LNCaP clone FGC (cell line): ENCODE measurements at regions not wholly inside any gene's neighbourhood (a gene's known extent, or its start where the extent isn't known, plus 50 kb on each side); places are given as distances from the start of the nearest gene placed in this dataset.

ENCODE experiments used
- DNase-seq: peaks from one replicate; pipeline ENCODE4 v3.0.0-alpha.2; 2011; ENCODE audit warnings: low read depth
- H3K4me3 ChIP-seq: 2 replicates; pipeline ENCODE4 v1.5.1; 2011; ENCODE audit warnings: mild to moderate bottlenecking, low read depth, low read length, control low read depth
- TF ChIP-seq, protein P1 (sequence below): IDR thresholded peaks from 2 replicates; pipeline ENCODE4 v1.5.1; 2012; ENCODE audit warnings: mild to moderate bottlenecking; ENCODE audit not compliant: control insufficient read depth, insufficient read depth; ENCODE audit errors: extremely low read depth

DNA sequence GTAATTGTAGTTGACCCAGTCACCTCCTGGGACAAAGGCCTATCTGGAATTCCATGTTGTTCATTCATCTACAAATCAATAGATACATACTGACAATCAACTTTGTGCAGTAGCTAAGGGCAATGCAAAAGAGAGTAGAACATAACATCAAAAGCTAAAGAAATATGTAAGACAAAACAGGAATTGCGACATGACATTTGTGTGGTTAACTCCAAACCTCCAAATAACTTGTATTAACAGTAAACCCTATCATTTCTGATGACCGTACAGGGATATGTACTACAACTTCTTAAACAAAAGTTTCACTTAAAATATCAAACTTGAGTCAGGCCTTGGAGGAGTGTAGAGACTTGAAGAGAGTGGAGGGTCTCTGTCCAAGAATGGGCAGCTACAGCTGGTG lies 317.6 kb downstream of the SPATA17 start:
- no peak overlapping the region for H3K4me3 ChIP-seq
- TF ChIP-seq, protein P1, sequence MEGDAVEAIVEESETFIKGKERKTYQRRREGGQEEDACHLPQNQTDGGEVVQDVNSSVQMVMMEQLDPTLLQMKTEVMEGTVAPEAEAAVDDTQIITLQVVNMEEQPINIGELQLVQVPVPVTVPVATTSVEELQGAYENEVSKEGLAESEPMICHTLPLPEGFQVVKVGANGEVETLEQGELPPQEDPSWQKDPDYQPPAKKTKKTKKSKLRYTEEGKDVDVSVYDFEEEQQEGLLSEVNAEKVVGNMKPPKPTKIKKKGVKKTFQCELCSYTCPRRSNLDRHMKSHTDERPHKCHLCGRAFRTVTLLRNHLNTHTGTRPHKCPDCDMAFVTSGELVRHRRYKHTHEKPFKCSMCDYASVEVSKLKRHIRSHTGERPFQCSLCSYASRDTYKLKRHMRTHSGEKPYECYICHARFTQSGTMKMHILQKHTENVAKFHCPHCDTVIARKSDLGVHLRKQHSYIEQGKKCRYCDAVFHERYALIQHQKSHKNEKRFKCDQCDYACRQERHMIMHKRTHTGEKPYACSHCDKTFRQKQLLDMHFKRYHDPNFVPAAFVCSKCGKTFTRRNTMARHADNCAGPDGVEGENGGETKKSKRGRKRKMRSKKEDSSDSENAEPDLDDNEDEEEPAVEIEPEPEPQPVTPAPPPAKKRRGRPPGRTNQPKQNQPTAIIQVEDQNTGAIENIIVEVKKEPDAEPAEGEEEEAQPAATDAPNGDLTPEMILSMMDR, result no peak
- DNase-seq, result no peak

DNA sequence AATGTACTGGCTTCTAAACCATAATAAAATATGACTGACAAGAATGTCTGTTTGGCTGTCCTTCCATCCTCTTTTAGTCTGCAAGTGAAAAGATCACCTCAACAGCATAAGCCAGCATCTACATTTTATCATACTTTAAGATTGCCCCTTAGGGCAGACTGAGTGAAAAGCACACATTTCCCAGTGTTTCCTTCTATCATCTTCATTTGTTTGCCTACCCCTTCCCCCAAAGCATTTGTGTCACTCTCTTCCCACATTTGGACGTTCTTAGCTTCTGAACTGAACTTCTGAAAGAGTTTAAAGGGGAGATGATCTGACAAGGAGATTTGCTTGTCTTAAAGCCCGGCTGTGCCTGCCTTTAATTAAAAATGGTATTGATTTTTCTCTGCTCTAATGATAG lies 322.2 kb downstream of the SPATA17 start:
- no peak for DNase-seq
- TF ChIP-seq, protein P1, result no peak
- H3K4me3 ChIP-seq, result no peak overlapping the region

DNA sequence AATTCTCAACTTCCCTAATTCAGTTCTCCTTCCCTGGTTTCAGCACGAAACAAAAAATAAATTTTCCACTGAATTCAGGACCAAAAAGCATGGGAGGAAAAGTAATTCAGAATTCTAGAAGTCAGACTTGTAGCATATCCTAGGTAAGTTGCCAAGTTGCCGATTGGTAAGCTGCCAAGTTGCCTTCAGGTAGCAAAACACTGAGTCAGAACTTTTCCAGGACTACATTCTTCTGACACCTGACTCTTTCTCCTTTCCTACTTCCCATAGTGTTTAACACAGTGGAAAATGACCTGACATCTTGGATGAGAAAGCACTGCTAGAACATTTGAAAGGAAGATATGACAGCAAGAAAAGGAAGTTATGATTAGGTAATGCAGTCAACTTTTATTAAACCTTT lies 322.8 kb downstream of the SPATA17 start:
- TF ChIP-seq, protein P1, result no peak
- peak; percentile 25 for DNase-seq
- no peak overlapping the region for H3K4me3 ChIP-seq

DNA sequence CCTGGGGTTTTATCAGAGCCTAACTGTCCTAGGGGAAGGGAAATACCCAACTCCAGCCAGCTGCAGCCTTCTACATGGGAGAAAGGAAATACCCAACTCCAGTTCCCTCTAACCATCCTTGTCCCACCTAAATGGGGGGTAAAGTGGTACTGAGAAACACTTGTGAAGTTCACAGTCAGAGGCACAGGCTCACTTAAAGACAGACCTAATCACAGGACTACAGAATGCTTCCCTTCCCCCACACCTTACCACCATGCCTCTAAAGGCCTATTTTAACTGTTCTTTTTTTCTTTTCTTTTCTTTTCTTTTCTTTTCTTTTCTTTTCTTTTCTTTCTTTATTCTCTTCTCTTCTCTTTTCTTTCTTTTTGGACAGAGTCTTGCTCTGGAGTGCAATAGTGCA lies 324.6 kb downstream of the SPATA17 start:
- TF ChIP-seq, protein P1, result no peak
- H3K4me3 ChIP-seq, result no peak overlapping the region
- no peak for DNase-seq

DNA sequence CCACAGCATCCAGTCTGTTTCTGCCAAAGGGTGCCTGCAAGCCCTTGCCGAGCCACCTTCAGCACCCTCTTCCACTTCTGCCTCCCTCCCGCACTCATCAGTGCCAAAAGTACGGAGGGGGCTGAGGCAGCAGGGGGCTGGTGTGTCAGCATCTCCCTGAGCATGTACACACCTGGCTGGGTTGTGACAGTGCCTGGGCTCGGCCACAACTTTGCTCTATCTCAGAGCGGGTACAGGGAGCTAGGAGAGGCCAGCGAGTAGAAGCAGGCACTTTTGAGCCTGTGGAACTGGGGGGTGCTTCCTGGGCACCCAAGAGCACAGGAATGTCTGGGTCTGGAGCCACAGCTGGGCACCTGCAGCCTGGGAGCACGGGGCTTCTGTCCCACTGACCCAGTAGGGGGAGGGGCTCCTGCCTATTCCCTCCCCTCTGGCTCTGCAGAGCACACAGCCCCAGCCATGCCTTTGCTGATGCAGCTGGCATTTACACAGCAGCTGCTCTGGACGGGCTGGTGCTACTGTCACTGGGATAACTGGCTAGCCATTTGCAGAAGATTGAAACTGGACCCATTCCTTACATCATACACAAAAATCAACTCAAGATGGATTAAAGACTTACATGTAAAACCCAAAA lies 319.8 kb upstream of the RRP15 start:
- no peak overlapping the region for H3K4me3 ChIP-seq
- TF ChIP-seq, protein P1, result no peak
- no peak for DNase-seq

DNA sequence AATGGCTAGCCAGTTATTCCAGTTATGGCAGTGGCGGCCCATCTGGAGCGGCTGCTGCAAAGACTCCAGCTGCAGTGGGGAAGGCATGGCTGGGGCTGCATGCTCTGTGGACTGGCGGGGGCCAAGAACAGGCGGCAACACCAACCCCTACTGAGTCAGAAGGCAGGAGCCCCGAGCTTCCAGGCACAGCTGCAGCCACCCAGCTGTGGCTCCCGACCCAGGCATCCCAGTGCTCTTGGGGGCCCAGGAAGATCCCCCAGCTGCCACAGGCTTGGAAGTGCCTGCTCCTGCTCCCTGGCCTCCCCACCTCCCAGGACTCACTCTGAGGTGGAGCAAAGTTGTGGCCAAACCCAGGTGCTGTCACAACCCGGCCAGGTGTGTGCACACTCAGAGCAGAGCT lies 317.0 kb upstream of the RRP15 start:
- no peak overlapping the region for H3K4me3 ChIP-seq
- TF ChIP-seq, protein P1, result no peak
- no peak for DNase-seq

DNA sequence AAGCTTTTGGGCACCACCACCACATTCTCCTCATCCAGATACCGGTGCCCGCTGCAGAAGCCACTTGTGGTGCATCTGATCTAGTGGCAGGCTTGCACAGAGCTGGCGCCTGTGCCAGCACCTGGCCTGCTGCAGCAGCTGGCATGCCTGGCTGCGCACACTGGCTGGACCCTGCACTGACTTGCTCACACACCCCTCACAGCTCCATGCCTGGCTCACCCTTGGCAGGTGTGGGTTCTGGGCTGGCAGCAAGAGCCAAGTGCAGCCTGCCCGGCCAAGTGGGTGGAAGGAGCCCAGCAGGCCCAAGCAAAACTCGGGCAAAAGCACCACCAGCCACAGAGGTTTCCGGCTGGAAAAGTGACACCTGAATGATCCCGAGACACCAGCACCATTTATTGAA lies 315.7 kb upstream of the RRP15 start:
- no peak overlapping the region for H3K4me3 ChIP-seq
- no peak for DNase-seq
- TF ChIP-seq, protein P1, result no peak
